Neural progenitor cell (in vitro differentiated cells): ENCODE measurements at regions not wholly inside any gene's neighbourhood (a gene's known extent, or its start where the extent isn't known, plus 50 kb on each side); places are given as distances from the start of the nearest gene placed in this dataset.

ENCODE experiments used
- DNase-seq: peaks from one replicate; pipeline ENCODE4 v3.0.0-alpha.2; 2016; ENCODE audit warnings: low spot score
- H2AFZ ChIP-seq: fragments of 200-600 bp; sonication (generic); replicated peaks from 2 replicates; pipeline ENCODE4 v1.6.1; 2016; ENCODE audit warnings: antibody characterized with exemption
- H3F3A ChIP-seq: fragments of 200-600 bp; sonication (generic); 2 replicates; pipeline ENCODE4 v1.6.1; 2016; ENCODE audit warnings: antibody characterized with exemption, low read depth
- H3K27ac ChIP-seq: fragments of 200-600 bp; sonication (generic); 2 replicates; pipeline ENCODE4 v1.5.1; 2016; ENCODE audit warnings: mild to moderate bottlenecking
- H3K27me3 ChIP-seq: fragments of 200-600 bp; sonication (generic); 2 replicates; pipeline ENCODE4 v1.6.1; 2016; ENCODE audit warnings: mild to moderate bottlenecking, moderate library complexity
- H3K36me3 ChIP-seq: fragments of 200-600 bp; sonication (generic); 2 replicates; pipeline ENCODE4 v1.5.1; 2016
- H3K4me1 ChIP-seq: fragments of 200-600 bp; sonication (generic); 2 replicates; pipeline ENCODE4 v1.6.1; 2016; ENCODE audit warnings: mixed run types
- H3K4me2 ChIP-seq: fragments of 200-600 bp; sonication (generic); 2 replicates; pipeline ENCODE4 v1.6.1; 2016
- H3K4me3 ChIP-seq: fragments of 200-600 bp; sonication (generic); 2 replicates; pipeline ENCODE4 v1.5.1; 2016
- H3K79me2 ChIP-seq: fragments of 200-600 bp; sonication (generic); 2 replicates; pipeline ENCODE4 v1.6.1; 2016; ENCODE audit warnings: low read depth
- H3K9ac ChIP-seq: fragments of 200-600 bp; sonication (generic); 2 replicates; pipeline ENCODE4 v1.6.1; 2016
- H3K9me3 ChIP-seq: fragments of 200-600 bp; sonication (generic); 2 replicates; pipeline ENCODE4 v1.5.1; 2016; ENCODE audit warnings: low read depth
- H4K20me1 ChIP-seq: fragments of 200-600 bp; sonication (generic); 2 replicates; pipeline ENCODE4 v1.6.1; 2016; ENCODE audit warnings: low read depth
- H3K27ac Mint-ChIP-seq: 3 replicates; pipeline ENCODE4 v1.8.0; 2021; ENCODE audit warnings: mixed read lengths
- H3K27me3 Mint-ChIP-seq: 2 replicates; pipeline ENCODE4 v1.8.0; 2022; ENCODE audit warnings: low read depth, mild to moderate bottlenecking, inconsistent platforms, moderate library complexity, mixed read lengths; ENCODE audit not compliant: insufficient read depth
- H3K36me3 Mint-ChIP-seq: 3 replicates; pipeline ENCODE4 v1.8.0; 2021; ENCODE audit warnings: mixed read lengths
- H3K4me1 Mint-ChIP-seq: 3 replicates; pipeline ENCODE4 v1.8.0; 2021; ENCODE audit warnings: mixed read lengths
- H3K4me3 Mint-ChIP-seq: 3 replicates; pipeline ENCODE4 v1.8.0; 2021; ENCODE audit warnings: mild to moderate bottlenecking, moderate library complexity, mixed read lengths
- H3K9me3 Mint-ChIP-seq: 3 replicates; pipeline ENCODE4 v1.8.0; 2020; ENCODE audit warnings: mixed read lengths
- CTCF ChIP-seq: fragments of 200-600 bp; sonication (generic); IDR thresholded peaks from 2 replicates; pipeline ENCODE4 v1.5.1; 2017; ENCODE audit warnings: antibody characterized with exemption, mild to moderate bottlenecking
- EZH2 ChIP-seq: fragments of 200-600 bp; sonication (generic); IDR thresholded peaks from 2 replicates; pipeline ENCODE4 v1.6.1; 2017; ENCODE audit warnings: antibody characterized with exemption, mild to moderate bottlenecking, moderate library complexity
- EZH2phosphoT487 ChIP-seq: fragments of 200-600 bp; sonication (generic); IDR thresholded peaks from 2 replicates; pipeline ENCODE4 v1.6.1; 2017; ENCODE audit warnings: antibody characterized with exemption

- no peaks in the 10 kb centered on the region for H3F3A ChIP-seq
- no peaks in the 10 kb centered on the region for H3K27me3 ChIP-seq
- no peaks in the 10 kb centered on the region for H3K27me3 Mint-ChIP-seq
- H2AFZ ChIP-seq: no peak overlapping the region
- H4K20me1 ChIP-seq: no peaks in the 10 kb centered on the region
- no peaks in the 10 kb centered on the region for H3K36me3 Mint-ChIP-seq
- H3K4me1 ChIP-seq: no peaks in the 10 kb centered on the region
- H3K9ac ChIP-seq: no peak overlapping the region
- no peak overlapping the region for H3K4me3 Mint-ChIP-seq
- H3K4me2 ChIP-seq: no peak overlapping the region
- H3K9me3 Mint-ChIP-seq: no peaks in the 10 kb centered on the region
- TF ChIP-seq EZH2 (no peak), EZH2phosphoT487 (no peak), CTCF (no peak)
- no peaks in the 10 kb centered on the region for H3K79me2 ChIP-seq
- no peak for DNase-seq
- peaks cover 15% of the 10 kb centered on the region for H3K4me1 Mint-ChIP-seq
- H3K4me3 ChIP-seq: no peak overlapping the region
- H3K36me3 ChIP-seq: no peaks in the 10 kb centered on the region
- no peak overlapping the region for H3K27ac Mint-ChIP-seq
- no peaks in the 10 kb centered on the region for H3K9me3 ChIP-seq
- H3K27ac ChIP-seq: no peak overlapping the region
These were observed 217.5 kb downstream of the WNT5A start for GRCh38 chr3:55269636-55270035.

DNA sequence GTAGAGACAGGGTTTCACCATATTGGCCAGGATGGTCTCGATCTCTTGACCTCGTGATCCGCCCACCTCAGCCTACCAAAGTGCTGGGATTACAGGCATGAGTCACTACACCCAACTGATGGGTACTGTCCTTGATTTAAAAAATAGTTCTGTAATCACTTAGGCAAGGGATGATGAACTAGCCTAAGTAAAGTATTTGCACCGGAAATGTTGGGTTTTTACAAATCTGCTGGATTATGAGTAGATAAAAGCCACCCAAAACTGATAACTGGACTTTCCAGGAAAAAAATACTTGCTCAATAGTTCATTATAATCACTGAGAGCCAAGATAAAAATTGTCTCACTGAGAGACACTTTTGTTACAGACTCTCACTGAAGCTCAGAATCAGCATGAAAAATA, 218.0 kb downstream of the WNT5A start:
- no peak overlapping the region for H3K27ac Mint-ChIP-seq
- no peak overlapping the region for H3K4me3 Mint-ChIP-seq
- TF ChIP-seq EZH2: no peak
- no peak for TF ChIP-seq CTCF
- no peak for TF ChIP-seq EZH2phosphoT487

GRCh38 chr3:55267206-55267930, 219.7 kb downstream of the WNT5A start:
- Mint-ChIP-seq H3K27me3 (no peaks in the 10 kb centered on the region), H3K4me1 (peaks cover 11% of the 10 kb centered on the region), H3K4me3 (no peak overlapping the region), H3K36me3 (no peaks in the 10 kb centered on the region), H3K9me3 (peaks cover 9% of the 10 kb centered on the region), H3K27ac (no peak overlapping the region)
- Histone ChIP-seq H3K9ac (no peak overlapping the region), H3K9me3 (no peaks in the 10 kb centered on the region), H3K27me3 (no peaks in the 10 kb centered on the region), H3K36me3 (no peaks in the 10 kb centered on the region), H3K27ac (no peak overlapping the region), H3K79me2 (no peaks in the 10 kb centered on the region), H3F3A (no peaks in the 10 kb centered on the region), H3K4me1 (no peaks in the 10 kb centered on the region), H3K4me3 (no peak overlapping the region), H4K20me1 (no peaks in the 10 kb centered on the region), H2AFZ (no peak overlapping the region), H3K4me2 (no peak overlapping the region)
- DNase-seq: no peak
- no peak for TF ChIP-seq EZH2phosphoT487
- no peak for TF ChIP-seq CTCF
- TF ChIP-seq EZH2: no peak

More for the DNA sequence above, 218.0 kb downstream of the WNT5A start:
- H2AFZ ChIP-seq: no peak overlapping the region
- H3K9ac ChIP-seq: no peak overlapping the region
- no peaks in the 10 kb centered on the region for H3K36me3 ChIP-seq
- Mint-ChIP-seq H3K4me1 (peaks cover 15% of the 10 kb centered on the region), H3K9me3 (no peaks in the 10 kb centered on the region), H3K27me3 (no peaks in the 10 kb centered on the region), H3K36me3 (no peaks in the 10 kb centered on the region)
- no peaks in the 10 kb centered on the region for H3K9me3 ChIP-seq
- no peaks in the 10 kb centered on the region for H4K20me1 ChIP-seq
- no peak overlapping the region for H3K4me3 ChIP-seq
- no peaks in the 10 kb centered on the region for H3K79me2 ChIP-seq
- H3K4me2 ChIP-seq: no peak overlapping the region
- no peaks in the 10 kb centered on the region for H3K4me1 ChIP-seq
- no peak for DNase-seq
- H3K27me3 ChIP-seq: no peaks in the 10 kb centered on the region
- no peak overlapping the region for H3K27ac ChIP-seq
- no peaks in the 10 kb centered on the region for H3F3A ChIP-seq
